ENCODE measurements at regions not wholly inside any gene's neighbourhood (a gene's known extent, or its start where the extent isn't known, plus 50 kb on each side); places are given as distances from the start of the nearest gene placed in this dataset.

- no peaks in the 10 kb centered on the region for H3K36me3 ChIP-seq (ENCODE audit: control insufficient read depth in 2 of 2, extremely low read depth in 1 of 2, insufficient read depth in 2 of 2, low read length in 2 of 2)
- FAIRE-seq = no peak
- TF ChIP-seq POLR2AphosphoS5 (IDR thresholded peaks at IDR 0.05; ENCODE audit: insufficient read depth, low read depth, low read length) (no peak), MYC (IDR thresholded peaks at IDR 0.05; ENCODE audit: low read depth, low read length) (no peak), GATA2 (IDR thresholded peaks at IDR 0.05; ENCODE audit: insufficient read depth, insufficient read length, low read depth, low read length) (no peak), JUN (IDR thresholded peaks at IDR 0.05; ENCODE audit: borderline replicate concordance, insufficient read depth, insufficient read length, low read depth) (no peak), EZH2 (IDR thresholded peaks at IDR 0.05; ENCODE audit: borderline replicate concordance, low read depth, low read length, severe bottlenecking) (no peak), POLR2A (IDR thresholded peaks at IDR 0.05; ENCODE audit: low read depth, low read length) (no peak), FOS (IDR thresholded peaks at IDR 0.05; ENCODE audit: borderline replicate concordance, insufficient read depth, low read length) (no peak), MAX (IDR thresholded peaks at IDR 0.05; ENCODE audit: insufficient read depth, insufficient read length) (no peak)
- TF ChIP-seq, protein P1, sequence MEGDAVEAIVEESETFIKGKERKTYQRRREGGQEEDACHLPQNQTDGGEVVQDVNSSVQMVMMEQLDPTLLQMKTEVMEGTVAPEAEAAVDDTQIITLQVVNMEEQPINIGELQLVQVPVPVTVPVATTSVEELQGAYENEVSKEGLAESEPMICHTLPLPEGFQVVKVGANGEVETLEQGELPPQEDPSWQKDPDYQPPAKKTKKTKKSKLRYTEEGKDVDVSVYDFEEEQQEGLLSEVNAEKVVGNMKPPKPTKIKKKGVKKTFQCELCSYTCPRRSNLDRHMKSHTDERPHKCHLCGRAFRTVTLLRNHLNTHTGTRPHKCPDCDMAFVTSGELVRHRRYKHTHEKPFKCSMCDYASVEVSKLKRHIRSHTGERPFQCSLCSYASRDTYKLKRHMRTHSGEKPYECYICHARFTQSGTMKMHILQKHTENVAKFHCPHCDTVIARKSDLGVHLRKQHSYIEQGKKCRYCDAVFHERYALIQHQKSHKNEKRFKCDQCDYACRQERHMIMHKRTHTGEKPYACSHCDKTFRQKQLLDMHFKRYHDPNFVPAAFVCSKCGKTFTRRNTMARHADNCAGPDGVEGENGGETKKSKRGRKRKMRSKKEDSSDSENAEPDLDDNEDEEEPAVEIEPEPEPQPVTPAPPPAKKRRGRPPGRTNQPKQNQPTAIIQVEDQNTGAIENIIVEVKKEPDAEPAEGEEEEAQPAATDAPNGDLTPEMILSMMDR (IDR thresholded peaks at IDR 0.05; ENCODE audit: extremely low read depth in 1 of 2, insufficient read depth in 1 of 2, low read depth in 1 of 2, low read length in 2 of 2) = no peak
- no peak overlapping the region for H3K27ac ChIP-seq (ENCODE audit: insufficient read depth, low read depth, low read length)
- no TSS peak for BruUV-seq (replicated peaks)
- H3K9ac ChIP-seq (replicated peaks; ENCODE audit: extremely low read depth, insufficient read depth, low read length) = no peak overlapping the region
- H4K20me1 ChIP-seq (replicated peaks; ENCODE audit: control insufficient read depth, extremely low read depth, insufficient read depth, low read length) = no peaks in the 10 kb centered on the region
- no peak overlapping the region for H3K4me2 ChIP-seq (ENCODE audit: insufficient read depth, low read length)
- ChIA-PET CTCF (no interaction called here), POLR2A (no interaction called here)
- dilution Hi-C loops (cut with MboI; ENCODE audit: extremely low pct_ligation_motif_present, low sequenced_read_pairs) (no loop called here), intact Hi-C loops (cut with micrococcal nuclease) (no loop called here)
- H3K4me3 ChIP-seq (replicated peaks in 1 of 3; ENCODE audit: insufficient read depth in 1 of 3, low read depth in 1 of 3, low read length in 3 of 3) = no peak overlapping the region
- no peaks in the 10 kb centered on the region for H3K9me1 ChIP-seq (replicated peaks; ENCODE audit: control insufficient read depth, extremely low read depth, insufficient read depth, low read length)
- H3K4me1 ChIP-seq (ENCODE audit: control insufficient read depth, extremely low read depth, insufficient read depth, low read length) = no peaks in the 10 kb centered on the region
- no peaks in the 10 kb centered on the region for H3K79me2 ChIP-seq (ENCODE audit: control insufficient read depth, insufficient read depth, low read length)
- no peak for DNase-seq (ENCODE audit: low read depth, low spot score)
- no peaks in the 10 kb centered on the region for H3K27me3 ChIP-seq (ENCODE audit: control insufficient read depth in 2 of 2, insufficient read depth in 2 of 2, low read length in 2 of 2)
- no peaks in the 10 kb centered on the region for H3K9me3 ChIP-seq (replicated peaks; ENCODE audit: control insufficient read depth, insufficient read depth, low read length)
- no peak overlapping the region for H2AFZ ChIP-seq (ENCODE audit: low read depth, low read length)
Measured at GRCh38 chr17:13989138-13989537, 80.2 kb upstream of the COX10 start.

All from endothelial cell of umbilical vein (primary cell).